ENCODE measurements at regions not wholly inside any gene's neighbourhood (a gene's known extent, or its start where the extent isn't known, plus 50 kb on each side); places are given as distances from the start of the nearest gene placed in this dataset.

DNA sequence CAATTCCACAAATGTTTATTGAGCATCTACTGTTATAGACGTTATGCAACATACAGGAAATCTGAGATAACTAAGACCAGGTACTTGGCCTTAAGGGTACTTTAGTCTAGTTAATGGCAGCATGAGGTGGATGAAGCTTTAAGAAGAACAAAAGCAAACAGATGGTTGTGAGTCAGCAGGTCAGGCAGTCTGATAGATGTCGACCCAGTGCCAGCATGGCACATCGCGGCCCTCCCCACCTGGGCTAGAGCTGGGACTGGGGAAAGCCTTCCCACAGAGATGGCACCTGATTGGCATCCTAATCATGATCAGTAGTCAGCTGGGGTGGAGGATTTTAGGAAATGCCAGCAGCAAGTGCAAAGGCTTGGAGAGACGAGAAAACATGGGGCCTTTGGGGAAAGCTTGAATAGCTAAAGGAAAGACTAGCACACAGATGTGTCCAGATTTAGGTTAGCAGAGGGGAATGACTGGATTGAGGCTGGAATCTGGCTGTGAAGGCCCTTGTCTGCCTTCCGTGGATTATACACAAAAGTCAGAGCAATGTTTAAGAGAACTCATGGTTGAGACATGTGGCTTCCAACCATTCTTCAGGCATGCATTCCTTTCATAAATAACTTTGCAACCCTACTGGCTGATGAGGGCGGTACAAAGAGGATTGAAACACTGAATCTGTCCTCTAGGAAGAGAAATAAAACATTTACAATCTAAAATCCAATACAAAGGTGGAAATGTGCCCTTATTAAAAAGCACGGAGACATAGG, 395.4 kb upstream of the WWC1 start:
- no peaks in the 10 kb centered on the region for H3K36me3 Mint-ChIP-seq (ENCODE audit: low read depth)
- POLR2A ChIA-PET = no interaction called here

DNA sequence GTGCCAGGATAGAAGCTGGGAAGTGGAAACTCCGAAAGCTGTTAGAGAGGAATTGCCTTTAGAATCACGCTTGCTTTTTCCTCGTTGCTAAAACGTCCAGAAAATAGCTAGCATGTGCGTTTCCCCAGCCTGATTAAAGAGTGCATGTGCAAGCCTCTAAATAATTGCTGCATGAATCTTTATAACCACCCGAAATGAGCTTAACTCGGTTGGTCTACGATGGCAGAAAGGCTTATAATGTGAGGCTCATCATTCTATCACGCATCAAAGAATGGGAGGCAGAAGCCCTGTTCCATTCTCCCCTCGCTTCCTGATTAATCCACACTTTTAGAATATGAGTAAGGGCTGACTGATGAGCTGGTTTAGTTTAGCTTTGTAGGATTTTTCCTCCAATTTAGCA, 394.6 kb upstream of the WWC1 start:
- ATAC-seq = no peak
- intact Hi-C loops (cut with micrococcal nuclease) = no loop called here

More for the DNA sequence above, 395.4 kb upstream of the WWC1 start:
- H3K27me3 Mint-ChIP-seq = no peaks in the 10 kb centered on the region
- no peak for TF ChIP-seq CTCF (IDR thresholded peaks at IDR 0.05)
- intact Hi-C loops (cut with micrococcal nuclease) = no loop called here
- no peaks in the 10 kb centered on the region for H3K4me1 Mint-ChIP-seq (ENCODE audit: low read depth)
- no peak for ATAC-seq
- no peak overlapping the region for H3K27ac Mint-ChIP-seq
- H3K4me3 Mint-ChIP-seq = no peak overlapping the region
- DNase-seq = no peak
- CTCF ChIA-PET = no interaction called here
- H3K9me3 Mint-ChIP-seq = no peaks in the 10 kb centered on the region

GRCh38 chr5:167897371-167897770, 394.1 kb upstream of the WWC1 start:
- Mint-ChIP-seq H3K27me3 (no peaks in the 10 kb centered on the region), H3K9me3 (no peaks in the 10 kb centered on the region), H3K4me1 (ENCODE audit: low read depth) (no peaks in the 10 kb centered on the region), H3K4me3 (no peak overlapping the region), H3K36me3 (ENCODE audit: low read depth) (no peaks in the 10 kb centered on the region), H3K27ac (no peak overlapping the region)
- ChIA-PET CTCF (no interaction called here), POLR2A (no interaction called here)
- no peak for ATAC-seq
- DNase-seq = no peak
- no peak for TF ChIP-seq CTCF (IDR thresholded peaks at IDR 0.05)
- intact Hi-C loops (cut with micrococcal nuclease) = no loop called here

More for the DNA sequence above, 394.6 kb upstream of the WWC1 start:
- no peak for TF ChIP-seq CTCF (IDR thresholded peaks at IDR 0.05)
- CTCF ChIA-PET = no interaction called here
- H3K36me3 Mint-ChIP-seq (ENCODE audit: low read depth) = no peaks in the 10 kb centered on the region
- H3K27me3 Mint-ChIP-seq = no peaks in the 10 kb centered on the region
- H3K4me3 Mint-ChIP-seq = no peak overlapping the region
- no peaks in the 10 kb centered on the region for H3K4me1 Mint-ChIP-seq (ENCODE audit: low read depth)
- H3K9me3 Mint-ChIP-seq = no peaks in the 10 kb centered on the region
- POLR2A ChIA-PET = no interaction called here
- no peak overlapping the region for H3K27ac Mint-ChIP-seq
- no peak for DNase-seq

GRCh38 chr5:167898361-167899042, 392.9 kb upstream of the WWC1 start:
- CTCF ChIA-PET = interaction anchor here (0.6 kb wide), 1 partner anchor 182 kb away, joined by 4 read pairs; no protein-coding TSS in a partner anchor
- Mint-ChIP-seq H3K9me3 (no peaks in the 10 kb centered on the region), H3K4me3 (no peak overlapping the region), H3K36me3 (ENCODE audit: low read depth) (no peaks in the 10 kb centered on the region), H3K4me1 (ENCODE audit: low read depth) (no peaks in the 10 kb centered on the region), H3K27me3 (no peaks in the 10 kb centered on the region), H3K27ac (no peak overlapping the region)
- TF ChIP-seq CTCF (IDR thresholded peaks at IDR 0.05) = no peak
- ATAC-seq = no peak
- no peak for DNase-seq
- POLR2A ChIA-PET = interaction anchor here (0.6 kb wide), 1 partner anchor 37 kb away, joined by 3 read pairs; no protein-coding TSS in a partner anchor
- intact Hi-C loops (cut with micrococcal nuclease) = no loop called here

DNA sequence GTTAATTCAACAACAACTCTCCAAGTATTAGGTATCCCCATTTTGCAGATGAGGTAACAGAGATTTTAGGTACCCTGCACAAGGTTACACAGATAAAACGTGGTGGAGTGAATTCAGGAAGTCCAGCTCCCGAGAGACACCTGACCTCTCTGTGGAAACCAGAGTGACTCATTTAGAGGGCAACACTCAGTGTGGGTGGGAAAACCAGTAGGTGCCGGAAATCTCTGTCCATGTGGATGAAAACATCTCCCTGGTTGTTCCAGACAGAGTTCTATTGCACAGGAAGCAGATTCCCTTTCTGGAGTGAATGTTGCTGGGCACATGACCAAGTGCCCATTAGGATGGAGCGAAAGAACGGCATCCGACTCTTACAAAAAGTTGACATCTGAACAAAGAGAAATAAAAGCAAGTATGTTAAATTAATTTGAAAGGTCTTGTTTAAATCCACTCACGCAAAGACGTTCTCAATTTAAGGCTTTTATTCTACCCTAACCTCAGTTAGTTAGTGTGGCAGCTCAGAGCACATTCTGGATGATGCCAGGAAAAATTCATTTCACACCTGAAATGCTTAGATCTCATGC, 391.9 kb upstream of the WWC1 start:
- Mint-ChIP-seq H3K36me3 (ENCODE audit: low read depth) (no peaks in the 10 kb centered on the region), H3K27ac (no peak overlapping the region), H3K4me1 (ENCODE audit: low read depth) (no peaks in the 10 kb centered on the region), H3K4me3 (no peak overlapping the region), H3K9me3 (no peaks in the 10 kb centered on the region), H3K27me3 (no peaks in the 10 kb centered on the region)
- POLR2A ChIA-PET = no interaction called here
- DNase-seq = no peak
- ATAC-seq = no peak
- CTCF ChIA-PET = no interaction called here
- intact Hi-C loops (cut with micrococcal nuclease) = no loop called here
- TF ChIP-seq CTCF (IDR thresholded peaks at IDR 0.05) = no peak

All from activated CD8-positive, alpha-beta T cell treated with anti-CD3 and anti-CD28 coated beads for 36 hours (primary cell).